ENCODE measurements at regions not wholly inside any gene's neighbourhood (a gene's known extent, or its start where the extent isn't known, plus 50 kb on each side); places are given as distances from the start of the nearest gene placed in this dataset.

GRCh38 chr3:31240013-31240412 is 292.7 kb upstream of the STT3B start:
- Mint-ChIP-seq H3K4me1 (peaks cover 20 to 21% of the 10 kb centered on the region in 2 experiments), H3K4me3 (no peak overlapping the region), H3K27ac (no peak overlapping the region), H3K36me3 (ENCODE audit: insufficient read depth in 1 of 3, low read depth in 3 of 3) (no peaks in the 10 kb centered on the region), H3K27me3 (ENCODE audit: low read depth) (0 out of 2 replicates have a peak, but pooled peaks cover 1% of the 10 kb centered on the region), H3K9me3 (no peaks in the 10 kb centered on the region)
- H2BK120ac ChIP-seq (ENCODE audit: low read depth, low read length, poor library complexity, severe bottlenecking), result no peak overlapping the region
- H3K23me2 ChIP-seq (ENCODE audit: insufficient read length, low read depth, low read length, poor library complexity, severe bottlenecking), result no peaks in the 10 kb centered on the region
- H3K27me3 ChIP-seq (ENCODE audit: insufficient read depth, low read length), result no peaks in the 10 kb centered on the region
- no peak for DNase-seq
- H3K79me2 ChIP-seq (ENCODE audit: insufficient read depth, low read length), result no peaks in the 10 kb centered on the region
- H2BK5ac ChIP-seq (ENCODE audit: insufficient read length, low read length), result no peak overlapping the region
- H4K91ac ChIP-seq (ENCODE audit: insufficient read length, low read depth, low read length), result no peak overlapping the region
- H3K79me1 ChIP-seq (ENCODE audit: insufficient read depth, low read depth, low read length, poor library complexity, severe bottlenecking), result no peaks in the 10 kb centered on the region
- H3K9ac ChIP-seq (ENCODE audit: extremely low read depth, insufficient read length, low read length), result no peak overlapping the region
- no peaks in the 10 kb centered on the region for H3K9me3 ChIP-seq (ENCODE audit: control insufficient read depth, low read depth, low read length)
- H3K18ac ChIP-seq (ENCODE audit: insufficient read length, low read depth, low read length), result no peak overlapping the region
- no peaks in the 10 kb centered on the region for H4K20me1 ChIP-seq (ENCODE audit: control insufficient read depth, insufficient read depth, insufficient read length)
- H4K5ac ChIP-seq (ENCODE audit: insufficient read length, low read depth, low read length), result no peak overlapping the region
- H3K14ac ChIP-seq (ENCODE audit: insufficient read depth, low read length), result no peak overlapping the region
- no peak overlapping the region for H3K4ac ChIP-seq (ENCODE audit: low read depth, low read length)
- H3K27ac ChIP-seq (ENCODE audit: insufficient read length, low read depth, low read length), result no peak overlapping the region
- no CpG with 5 or more reads among the region's 5 CpGs for WGBS (ENCODE audit: extremely low coverage, insufficient read length, low lambda C conversion rate)
- no peaks in the 10 kb centered on the region for H3K4me1 ChIP-seq (ENCODE audit: insufficient read depth, low read length)
- TF ChIP-seq, protein P1, sequence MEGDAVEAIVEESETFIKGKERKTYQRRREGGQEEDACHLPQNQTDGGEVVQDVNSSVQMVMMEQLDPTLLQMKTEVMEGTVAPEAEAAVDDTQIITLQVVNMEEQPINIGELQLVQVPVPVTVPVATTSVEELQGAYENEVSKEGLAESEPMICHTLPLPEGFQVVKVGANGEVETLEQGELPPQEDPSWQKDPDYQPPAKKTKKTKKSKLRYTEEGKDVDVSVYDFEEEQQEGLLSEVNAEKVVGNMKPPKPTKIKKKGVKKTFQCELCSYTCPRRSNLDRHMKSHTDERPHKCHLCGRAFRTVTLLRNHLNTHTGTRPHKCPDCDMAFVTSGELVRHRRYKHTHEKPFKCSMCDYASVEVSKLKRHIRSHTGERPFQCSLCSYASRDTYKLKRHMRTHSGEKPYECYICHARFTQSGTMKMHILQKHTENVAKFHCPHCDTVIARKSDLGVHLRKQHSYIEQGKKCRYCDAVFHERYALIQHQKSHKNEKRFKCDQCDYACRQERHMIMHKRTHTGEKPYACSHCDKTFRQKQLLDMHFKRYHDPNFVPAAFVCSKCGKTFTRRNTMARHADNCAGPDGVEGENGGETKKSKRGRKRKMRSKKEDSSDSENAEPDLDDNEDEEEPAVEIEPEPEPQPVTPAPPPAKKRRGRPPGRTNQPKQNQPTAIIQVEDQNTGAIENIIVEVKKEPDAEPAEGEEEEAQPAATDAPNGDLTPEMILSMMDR (conservative IDR thresholded peaks at IDR 0.05), result no peak
- H3T11ph ChIP-seq (ENCODE audit: low read length), result no peak overlapping the region
- H2BK20ac ChIP-seq (ENCODE audit: low read depth, low read length, poor library complexity, severe bottlenecking), result no peak overlapping the region
- no peak overlapping the region for H2BK12ac ChIP-seq (ENCODE audit: insufficient read length, low read depth, low read length)
- no peak overlapping the region for H3K4me2 ChIP-seq (ENCODE audit: insufficient read depth, insufficient read length, low read length)
- H3K23ac ChIP-seq (ENCODE audit: insufficient read length, low read depth, low read length), result no peak overlapping the region
- H4K8ac ChIP-seq (replicated peaks; ENCODE audit: insufficient read length, low read depth, low read length), result no peak overlapping the region
- no peak overlapping the region for H2AFZ ChIP-seq (ENCODE audit: low read length)
- no peak overlapping the region for H2AK5ac ChIP-seq (ENCODE audit: insufficient read length, low read length)
- no peak overlapping the region for H2BK15ac ChIP-seq (ENCODE audit: low read depth, low read length)
- H3K56ac ChIP-seq (ENCODE audit: insufficient read length, low read depth, low read length), result no peak overlapping the region
